Coronary artery (tissue), 2 donors: ENCODE measurements at regions not wholly inside any gene's neighbourhood (a gene's known extent, or its start where the extent isn't known, plus 50 kb on each side); places are given as distances from the start of the nearest gene placed in this dataset.

Experiments used
- DNase-seq: peaks from one replicate; pipeline ENCODE4 v3.0.0-alpha.2; 2017; ENCODE audit warnings: low spot score
- H3K27ac ChIP-seq, 2 donors: fragments of 200-600 bp; sonication (generic); one replicate each; pipeline ENCODE4 v1.5.1; 2016 to 2019
- H3K4me3 ChIP-seq: fragments of 200-600 bp; sonication (generic); 2 replicates; pipeline ENCODE4 v1.5.1; 2016; ENCODE audit warnings: mild to moderate bottlenecking, moderate library complexity
- CTCF ChIP-seq: fragments of 200-600 bp; sonication (generic); IDR thresholded peaks from one replicate; pipeline ENCODE4 v1.5.1; 2019; ENCODE audit warnings: antibody characterized with exemption

- no peak for TF ChIP-seq CTCF
- Histone ChIP-seq H3K27ac (no peak overlapping the region), H3K4me3 (no peak overlapping the region)
- DNase-seq = no peak
Measured at GRCh38 chr3:31364188-31364587, 168.5 kb upstream of the STT3B start.

GRCh38 chr3:31364711-31365110, 168.0 kb upstream of the STT3B start:
- no peak for TF ChIP-seq CTCF
- DNase-seq = no peak
- H3K27ac ChIP-seq = no peak overlapping the region
- H3K4me3 ChIP-seq = no peak overlapping the region

GRCh38 chr3:31367518-31367917, 165.2 kb upstream of the STT3B start:
- no peak for TF ChIP-seq CTCF
- H3K4me3 ChIP-seq = no peak overlapping the region
- no peak overlapping the region for H3K27ac ChIP-seq

GRCh38 chr3:31369637-31370379, 162.9 kb upstream of the STT3B start:
- DNase-seq = no peak
- H3K27ac ChIP-seq = no peak overlapping the region
- no peak for TF ChIP-seq CTCF
- no peak overlapping the region for H3K4me3 ChIP-seq

More at GRCh38 chr3:31367518-31367917, 165.2 kb upstream of the STT3B start:
- DNase-seq = no peak

GRCh38 chr3:31370380-31370666, 162.4 kb upstream of the STT3B start:
- H3K4me3 ChIP-seq = no peak overlapping the region
- DNase-seq = no peak
- no peak overlapping the region for H3K27ac ChIP-seq
- TF ChIP-seq CTCF = no peak

- no peak overlapping the region for H3K27ac ChIP-seq
- TF ChIP-seq CTCF = no peak
- no peak for DNase-seq
- no peak overlapping the region for H3K4me3 ChIP-seq
Measured at GRCh38 chr3:31370681-31371080, 162.0 kb upstream of the STT3B start.

GRCh38 chr3:31371484-31372177, 161.1 kb upstream of the STT3B start:
- H3K27ac ChIP-seq = no peak overlapping the region
- TF ChIP-seq CTCF = no peak

More at GRCh38 chr3:31371484-31372177, 161.1 kb upstream of the STT3B start:
- no peak overlapping the region for H3K4me3 ChIP-seq
- no peak for DNase-seq
